ENCODE measurements at regions not wholly inside any gene's neighbourhood (a gene's known extent, or its start where the extent isn't known, plus 50 kb on each side); places are given as distances from the start of the nearest gene placed in this dataset.
A peak's percentile ranks its signal among the peaks of the same experiment; 100 is the strongest.

- Histone ChIP-seq H3K56ac (ENCODE audit: insufficient read length, low read depth, low read length) (no peak overlapping the region), H3K9me3 (ENCODE audit: control insufficient read depth, low read depth, low read length) (no peaks in the 10 kb centered on the region), H3K4me2 (ENCODE audit: insufficient read depth, insufficient read length, low read length) (no peak overlapping the region), H3K27me3 (ENCODE audit: insufficient read depth, low read length) (no peaks in the 10 kb centered on the region), H4K91ac (ENCODE audit: insufficient read length, low read depth, low read length) (no peak overlapping the region), H2BK12ac (ENCODE audit: insufficient read length, low read depth, low read length) (no peak overlapping the region), H3T11ph (ENCODE audit: low read length) (no peak overlapping the region), H3K23me2 (ENCODE audit: insufficient read length, low read depth, low read length, poor library complexity, severe bottlenecking) (no peaks in the 10 kb centered on the region), H4K5ac (ENCODE audit: insufficient read length, low read depth, low read length) (no peak overlapping the region), H2BK15ac (ENCODE audit: low read depth, low read length) (no peak overlapping the region), H3K79me2 (ENCODE audit: insufficient read depth, low read length) (no peaks in the 10 kb centered on the region), H3K23ac (ENCODE audit: insufficient read length, low read depth, low read length) (no peak overlapping the region), H3K79me1 (ENCODE audit: insufficient read depth, low read depth, low read length, poor library complexity, severe bottlenecking) (no peaks in the 10 kb centered on the region), H3K9ac (ENCODE audit: extremely low read depth, insufficient read length, low read length) (no peak overlapping the region), H2BK120ac (ENCODE audit: low read depth, low read length, poor library complexity, severe bottlenecking) (no peak overlapping the region), H3K4ac (ENCODE audit: low read depth, low read length) (no peak overlapping the region), H2AK5ac (ENCODE audit: insufficient read length, low read length) (no peak overlapping the region), H2BK20ac (ENCODE audit: low read depth, low read length, poor library complexity, severe bottlenecking) (no peak overlapping the region), H3K27ac (ENCODE audit: insufficient read length, low read depth, low read length) (no peak overlapping the region), H4K20me1 (ENCODE audit: control insufficient read depth, insufficient read depth, insufficient read length) (no peaks in the 10 kb centered on the region), H2BK5ac (ENCODE audit: insufficient read length, low read length) (no peak overlapping the region), H3K18ac (ENCODE audit: insufficient read length, low read depth, low read length) (no peak overlapping the region), H3K14ac (ENCODE audit: insufficient read depth, low read length) (no peak overlapping the region), H3K4me1 (ENCODE audit: insufficient read depth, low read length) (0 out of 2 replicates have a peak, but pooled peaks cover 2% of the 10 kb centered on the region), H2AFZ (ENCODE audit: low read length) (no peak overlapping the region), H4K8ac (replicated peaks; ENCODE audit: insufficient read length, low read depth, low read length) (no peak overlapping the region)
- Mint-ChIP-seq H3K4me3 (no peak overlapping the region), H3K9me3 (no peaks in the 10 kb centered on the region), H3K27me3 (ENCODE audit: low read depth) (peaks cover 22% of the 10 kb centered on the region), H3K36me3 (ENCODE audit: insufficient read depth in 1 of 3, low read depth in 3 of 3) (no peaks in the 10 kb centered on the region), H3K4me1 (peaks cover 24 to 34% of the 10 kb centered on the region in 2 experiments), H3K27ac (peak overlapping the region in 1 of 3 experiments; percentile 52; a peak in 1 of 7 replicates)
- no CpG with 5 or more reads among the region's 1 CpG for whole genome bisulfite sequencing (ENCODE audit: extremely low coverage, insufficient read length, low lambda C conversion rate)
- DNase-seq: no peak
- TF ChIP-seq, protein P1, sequence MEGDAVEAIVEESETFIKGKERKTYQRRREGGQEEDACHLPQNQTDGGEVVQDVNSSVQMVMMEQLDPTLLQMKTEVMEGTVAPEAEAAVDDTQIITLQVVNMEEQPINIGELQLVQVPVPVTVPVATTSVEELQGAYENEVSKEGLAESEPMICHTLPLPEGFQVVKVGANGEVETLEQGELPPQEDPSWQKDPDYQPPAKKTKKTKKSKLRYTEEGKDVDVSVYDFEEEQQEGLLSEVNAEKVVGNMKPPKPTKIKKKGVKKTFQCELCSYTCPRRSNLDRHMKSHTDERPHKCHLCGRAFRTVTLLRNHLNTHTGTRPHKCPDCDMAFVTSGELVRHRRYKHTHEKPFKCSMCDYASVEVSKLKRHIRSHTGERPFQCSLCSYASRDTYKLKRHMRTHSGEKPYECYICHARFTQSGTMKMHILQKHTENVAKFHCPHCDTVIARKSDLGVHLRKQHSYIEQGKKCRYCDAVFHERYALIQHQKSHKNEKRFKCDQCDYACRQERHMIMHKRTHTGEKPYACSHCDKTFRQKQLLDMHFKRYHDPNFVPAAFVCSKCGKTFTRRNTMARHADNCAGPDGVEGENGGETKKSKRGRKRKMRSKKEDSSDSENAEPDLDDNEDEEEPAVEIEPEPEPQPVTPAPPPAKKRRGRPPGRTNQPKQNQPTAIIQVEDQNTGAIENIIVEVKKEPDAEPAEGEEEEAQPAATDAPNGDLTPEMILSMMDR (conservative IDR thresholded peaks at IDR 0.05): no peak
Measured at GRCh38 chr18:27778925-27779324, 398.0 kb downstream of the CDH2 start.
